WTC11 (cell line): ENCODE measurements at regions not wholly inside any gene's neighbourhood (a gene's known extent, or its start where the extent isn't known, plus 50 kb on each side); places are given as distances from the start of the nearest gene placed in this dataset.
A peak's percentile ranks its signal among the peaks of the same experiment; 100 is the strongest.

Experiments
- ATAC-seq: fragments of 200-7000 bp; cut with Tn5 transposase; 2 replicates; pipeline ENCODE4 v1.10.0; 2021; ENCODE audit warnings: mild to moderate bottlenecking, moderate library complexity
- CTCF ChIA-PET: fragments of 300-600 bp; sonication (Branson Sonifier 250); formaldehyde crosslinking; loops from one replicate; lab custom pipeline; 2021; ENCODE audit warnings: antibody characterized with exemption; lab: Charles Lee
- POLR2A ChIA-PET: fragments of 350-600 bp; sonication (Branson Sonifier 250); formaldehyde crosslinking; loops from one replicate; lab custom pipeline; 2021; ENCODE audit warnings: antibody characterized with exemption; lab: Charles Lee
- DNase-seq: peaks from one replicate; pipeline ENCODE4 v3.0.0; 2021; ENCODE audit warnings: low spot score
- H3K27ac Mint-ChIP-seq: 2 replicates; pipeline ENCODE4 v1.8.0; 2021; ENCODE audit warnings: mixed read lengths
- H3K27me3 Mint-ChIP-seq: 2 replicates; pipeline ENCODE4 v1.8.0; 2021; ENCODE audit warnings: low read depth, mild to moderate bottlenecking, moderate library complexity, mixed read lengths
- H3K36me3 Mint-ChIP-seq: 2 replicates; pipeline ENCODE4 v1.8.0; 2021; ENCODE audit warnings: mixed read lengths
- H3K4me1 Mint-ChIP-seq: 2 replicates; pipeline ENCODE4 v1.8.0; 2022; ENCODE audit warnings: mixed read lengths
- H3K4me3 Mint-ChIP-seq: 2 replicates; pipeline ENCODE4 v1.8.0; 2021; ENCODE audit warnings: mild to moderate bottlenecking, moderate library complexity, mixed read lengths
- H3K9me3 Mint-ChIP-seq: 2 replicates; pipeline ENCODE4 v1.8.0; 2021; ENCODE audit warnings: mixed read lengths
- AFF4 ChIP-seq: sonication (generic); formaldehyde crosslinking; IDR thresholded peaks from 2 replicates; pipeline ENCODE4 v1.8.1; 2023; ENCODE audit warnings: mild to moderate bottlenecking, missing genetic modification reagents, borderline replicate concordance
- ATF2 ChIP-seq: sonication (generic); formaldehyde crosslinking; IDR thresholded peaks from 2 replicates; pipeline ENCODE4 v1.8.1; 2022; ENCODE audit warnings: low read depth, missing genetic modification reagents, borderline replicate concordance
- CBFB ChIP-seq: sonication (generic); formaldehyde crosslinking; IDR thresholded peaks from 2 replicates; pipeline ENCODE4 v1.8.1; 2022; ENCODE audit warnings: mild to moderate bottlenecking, low read depth, missing genetic modification reagents
- CTCF ChIP-seq: fragments of 200-600 bp; IDR thresholded peaks from 2 replicates; pipeline ENCODE4 v1.8.0; 2022; ENCODE audit warnings: antibody characterized with exemption
- FOXJ3 ChIP-seq: sonication (generic); formaldehyde crosslinking; IDR thresholded peaks from 2 replicates; pipeline ENCODE4 v1.9.0; 2021; ENCODE audit warnings: missing genetic modification reagents, mild to moderate bottlenecking, borderline replicate concordance
- JAZF1 ChIP-seq: fragments of 250-450 bp; sonication (Bioruptor Pico); IDR thresholded peaks from 2 replicates; pipeline ENCODE4 v1.9.0; 2021; ENCODE audit warnings: moderate library complexity, mild to moderate bottlenecking, inconsistent platforms
- JUN ChIP-seq: sonication (generic); formaldehyde crosslinking; IDR thresholded peaks from 2 replicates; pipeline ENCODE4 v1.8.0; 2023; ENCODE audit warnings: mild to moderate bottlenecking, missing genetic modification reagents
- KAT7 ChIP-seq: sonication (generic); formaldehyde crosslinking; IDR thresholded peaks from 2 replicates; pipeline ENCODE4 v1.8.1; 2023; ENCODE audit warnings: missing genetic modification reagents, mild to moderate bottlenecking, borderline replicate concordance
- MLX ChIP-seq: sonication (generic); formaldehyde crosslinking; IDR thresholded peaks from 2 replicates; pipeline ENCODE4 v1.8.1; 2023; ENCODE audit warnings: mild to moderate bottlenecking, missing genetic modification reagents, moderate library complexity
- RELA ChIP-seq: sonication (generic); formaldehyde crosslinking; IDR thresholded peaks from 2 replicates; pipeline ENCODE4 v1.8.1; 2022; ENCODE audit warnings: missing genetic modification reagents, mild to moderate bottlenecking, borderline replicate concordance
- SP1 ChIP-seq: sonication (generic); formaldehyde crosslinking; conservative IDR thresholded peaks from 2 replicates; pipeline ENCODE4 v1.8.1; 2022; ENCODE audit warnings: missing genetic modification reagents
- ZMAT4 ChIP-seq: fragments of 250-450 bp; sonication (Bioruptor Pico); IDR thresholded peaks from 2 replicates; pipeline ENCODE4 v1.9.0; 2021; ENCODE audit warnings: mild to moderate bottlenecking
- ZNF232 ChIP-seq: sonication (generic); formaldehyde crosslinking; IDR thresholded peaks from 2 replicates; pipeline ENCODE4 v1.8.0; 2022; ENCODE audit warnings: mild to moderate bottlenecking, missing genetic modification reagents

GRCh38 chr1:58156831-58157230, 389.7 kb downstream of the OMA1 start:
- ATAC-seq (no peak), DNase-seq (no peak)
- H3K4me3 Mint-ChIP-seq = no peak overlapping the region
- TF ChIP-seq JAZF1 (CRISPR knock-in tag) (no peak), CBFB (no peak), ATF2 (no peak), JUN (CRISPR knock-in tag) (no peak), ZNF232 (CRISPR knock-in tag) (no peak), AFF4 (CRISPR knock-in tag) (no peak)
- CTCF ChIA-PET = interaction anchor here (1.1 to 1.5 kb wide), 2 partner anchors 61 to 139 kb away, joined by 3 read pairs; no protein-coding TSS in a partner anchor
- H3K36me3 Mint-ChIP-seq = no peaks in the 10 kb centered on the region
- H3K27me3 Mint-ChIP-seq = no peaks in the 10 kb centered on the region
- no peak overlapping the region for H3K27ac Mint-ChIP-seq
- no peaks in the 10 kb centered on the region for H3K9me3 Mint-ChIP-seq
- H3K4me1 Mint-ChIP-seq = peaks cover 14% of the 10 kb centered on the region
- POLR2A ChIA-PET = no interaction called here

GRCh38 chr1:58156124-58156468, 390.4 kb downstream of the OMA1 start:
- Mint-ChIP-seq H3K36me3 (no peaks in the 10 kb centered on the region), H3K27ac (no peak overlapping the region), H3K27me3 (no peaks in the 10 kb centered on the region), H3K4me3 (no peak overlapping the region), H3K4me1 (peaks cover 14% of the 10 kb centered on the region), H3K9me3 (no peaks in the 10 kb centered on the region)
- ChIA-PET POLR2A (no interaction called here), CTCF (interaction anchor here (0.6 to 2.2 kb wide), 11 partner anchors 8 to 732 kb away, joined by 3 to 12 read pairs (median 3); no protein-coding TSS in a partner anchor)
- ATAC-seq = no peak
- TF ChIP-seq SP1 (no peak), KAT7 (CRISPR knock-in tag) (no peak), ZMAT4 (no peak), RELA (no peak), MLX (CRISPR knock-in tag) (no peak), JUN (CRISPR knock-in tag) (no peak)
- no peak for DNase-seq

GRCh38 chr1:58155418-58156123, 391.0 kb downstream of the OMA1 start:
- CTCF ChIA-PET = interaction anchor here (0.6 to 2.2 kb wide), 10 partner anchors 8 to 731 kb away, joined by 3 to 12 read pairs (median 3); no protein-coding TSS in a partner anchor
- TF ChIP-seq FOXJ3 (no peak), CTCF (peak; percentile 85), ZMAT4 (no peak)
- DNase-seq = peak; percentile 68
- Mint-ChIP-seq H3K27me3 (no peaks in the 10 kb centered on the region), H3K36me3 (no peaks in the 10 kb centered on the region), H3K9me3 (no peaks in the 10 kb centered on the region), H3K27ac (no peak overlapping the region), H3K4me3 (no peak overlapping the region), H3K4me1 (peaks cover 10% of the 10 kb centered on the region)
- ATAC-seq = peak; percentile 80
- POLR2A ChIA-PET = no interaction called here
